HepG2 (cell line): ENCODE measurements at regions not wholly inside any gene's neighbourhood (a gene's known extent, or its start where the extent isn't known, plus 50 kb on each side); places are given as distances from the start of the nearest gene placed in this dataset.

ENCODE experiments used
- ARHGAP35 ChIP-seq: sonication (generic); formaldehyde crosslinking; IDR thresholded peaks from 2 replicates; pipeline ENCODE4 v1.9.0; 2022; ENCODE audit warnings: mild to moderate bottlenecking, inconsistent platforms, moderate library complexity, missing genetic modification reagents, borderline replicate concordance
- CHD2 ChIP-seq: IDR thresholded peaks from 2 replicates; pipeline ENCODE4 v1.6.1; 2011; ENCODE audit warnings: low read depth, low read length, improper control_type of control experiment
- DPF2 ChIP-seq: sonication (generic); formaldehyde crosslinking; IDR thresholded peaks from 2 replicates; pipeline ENCODE4 v1.4.0; 2020; ENCODE audit warnings: mild to moderate bottlenecking, low read depth, missing genetic modification reagents, borderline replicate concordance
- HIC2 ChIP-seq: sonication (generic); formaldehyde crosslinking; IDR thresholded peaks from 2 replicates; pipeline ENCODE4 v1.9.0; 2022; ENCODE audit warnings: low read depth, missing genetic modification reagents
- HNF1B ChIP-seq: sonication (generic); formaldehyde crosslinking; IDR thresholded peaks from 2 replicates; pipeline ENCODE4 v1.5.1; 2020; ENCODE audit warnings: mild to moderate bottlenecking, moderate library complexity, missing genetic modification reagents
- HNF4A ChIP-seq: sonication (generic); formaldehyde crosslinking; IDR thresholded peaks from 2 replicates; pipeline ENCODE4 v1.4.0; 2020; ENCODE audit warnings: missing genetic modification reagents
- IRF2 ChIP-seq: IDR thresholded peaks from 2 replicates; pipeline ENCODE4 v1.6.1; 2018; ENCODE audit warnings: missing genetic modification reagents, missing compliant biosample characterization
- JUND ChIP-seq: sonication (generic); formaldehyde crosslinking; IDR thresholded peaks from 2 replicates; pipeline ENCODE4 v1.8.0; 2022; ENCODE audit warnings: mild to moderate bottlenecking, missing genetic modification reagents
- KAT7 ChIP-seq: IDR thresholded peaks from 2 replicates; pipeline ENCODE4 v1.6.1; 2018; ENCODE audit warnings: borderline replicate concordance, missing compliant biosample characterization
- KDM1A ChIP-seq: IDR thresholded peaks from 2 replicates; pipeline ENCODE4 v1.6.1; 2016; ENCODE audit warnings: missing compliant biosample characterization
- PTBP1 ChIP-seq: fragments of 200-400 bp; formaldehyde crosslinking; IDR thresholded peaks from 2 replicates; pipeline ENCODE4 v1.6.1; 2018; ENCODE audit warnings: low read length, low read depth; ENCODE audit not compliant: poor library complexity, severe bottlenecking
- RXRB ChIP-seq: IDR thresholded peaks from 2 replicates; pipeline ENCODE4 v1.6.1; 2016; ENCODE audit warnings: borderline replicate concordance, missing genetic modification reagents, missing compliant biosample characterization
- SPEN ChIP-seq: sonication (generic); formaldehyde crosslinking; IDR thresholded peaks from 2 replicates; pipeline ENCODE4 v1.5.1; 2020; ENCODE audit warnings: low read depth, mild to moderate bottlenecking, missing genetic modification reagents
- STAT5B ChIP-seq: sonication (generic); formaldehyde crosslinking; IDR thresholded peaks from 2 replicates; pipeline ENCODE4 v1.4.0; 2020; ENCODE audit warnings: missing genetic modification reagents
- TEAD3 ChIP-seq: optimal IDR thresholded peaks from 2 replicates; pipeline ENCODE3; 2016; ENCODE audit warnings: borderline replicate concordance
- TFDP2 ChIP-seq: sonication (generic); formaldehyde crosslinking; IDR thresholded peaks from 2 replicates; pipeline ENCODE4 v1.4.0; 2020; ENCODE audit warnings: missing genetic modification reagents
- TGIF2 ChIP-seq: IDR thresholded peaks from 2 replicates; pipeline ENCODE4 v1.6.1; 2016; ENCODE audit warnings: control low read depth, missing compliant biosample characterization
- WIZ ChIP-seq: sonication (generic); formaldehyde crosslinking; IDR thresholded peaks from 2 replicates; pipeline ENCODE4 v1.5.1; 2020; ENCODE audit warnings: mild to moderate bottlenecking, missing genetic modification reagents
- ZBTB1 ChIP-seq: sonication (generic); formaldehyde crosslinking; IDR thresholded peaks from 2 replicates; pipeline ENCODE4 v1.4.0; 2020; ENCODE audit warnings: missing genetic modification reagents, borderline replicate concordance
- ZFP36 ChIP-seq: fragments of 150-350 bp; IDR thresholded peaks from 2 replicates; pipeline ENCODE4 v1.6.1; 2018; ENCODE audit warnings: borderline replicate concordance, low read length, low read depth; ENCODE audit not compliant: partially characterized antibody
- ZNF235 ChIP-seq: sonication (generic); formaldehyde crosslinking; IDR thresholded peaks from 2 replicates; pipeline ENCODE4 v1.8.1; 2023; ENCODE audit warnings: mild to moderate bottlenecking, missing genetic modification reagents, borderline replicate concordance
- ZNF263 ChIP-seq: sonication (generic); formaldehyde crosslinking; IDR thresholded peaks from 2 replicates; pipeline ENCODE4 v1.4.0; 2020; ENCODE audit warnings: missing genetic modification reagents
- ZNF331 ChIP-seq: sonication (generic); formaldehyde crosslinking; IDR thresholded peaks from 2 replicates; pipeline ENCODE4 v1.4.0; 2020; ENCODE audit warnings: missing genetic modification reagents
- ZNF569 ChIP-seq: sonication (generic); formaldehyde crosslinking; IDR thresholded peaks from 2 replicates; pipeline ENCODE4 v1.5.0; 2020; ENCODE audit warnings: mild to moderate bottlenecking, missing genetic modification reagents, moderate library complexity, borderline replicate concordance
- ZNF576 ChIP-seq: sonication (generic); formaldehyde crosslinking; IDR thresholded peaks from 2 replicates; pipeline ENCODE4 v1.4.0; 2020; ENCODE audit warnings: mild to moderate bottlenecking, missing genetic modification reagents
- ZNF720 ChIP-seq: sonication (generic); formaldehyde crosslinking; IDR thresholded peaks from 2 replicates; pipeline ENCODE4 v1.4.0; 2020; ENCODE audit warnings: missing genetic modification reagents
- ZNF724P ChIP-seq: sonication (generic); formaldehyde crosslinking; IDR thresholded peaks from 2 replicates; pipeline ENCODE4 v1.8.0; 2022; ENCODE audit warnings: missing genetic modification reagents, borderline replicate concordance
- ZNF768 ChIP-seq: sonication (generic); formaldehyde crosslinking; IDR thresholded peaks from 2 replicates; pipeline ENCODE4 v1.4.0; 2020; ENCODE audit warnings: missing genetic modification reagents
- ZNF839 ChIP-seq: sonication (generic); formaldehyde crosslinking; IDR thresholded peaks from 2 replicates; pipeline ENCODE4 v1.4.0; 2020; ENCODE audit warnings: missing genetic modification reagents, mild to moderate bottlenecking, borderline replicate concordance

GRCh38 chr20:50372770-50373088 is 137.5 kb upstream of the PTPN1 start (continued):
- TF ChIP-seq HIC2 (peak; percentile 74; the same call in 1 of the 2 replicates), TEAD3 (CRISPR knock-in tag) (peak; percentile 93), JUND (peak; percentile 91), KDM1A (peak; percentile 54; the same call in 1 of the 2 replicates), ZFP36 (no peak), HNF4A (CRISPR knock-in tag) (0 out of 2 replicates have a peak, but pooled peaks have one; percentile 24), DPF2 (CRISPR knock-in tag) (peak; percentile 62; the same call in 1 of the 2 replicates), WIZ (no peak), ZNF720 (CRISPR knock-in tag) (no peak), IRF2 (CRISPR knock-in tag) (peak; percentile 59), ZNF839 (no peak), STAT5B (CRISPR knock-in tag) (no peak), CHD2 (peak; percentile 5; the same call in 1 of the 2 replicates), ZNF724P (CRISPR knock-in tag) (no peak), ZNF263 (CRISPR knock-in tag) (no peak), ZNF331 (CRISPR knock-in tag) (no peak), ZNF235 (CRISPR knock-in tag) (peak; percentile 47; the same call in 1 of the 2 replicates), RXRB (CRISPR knock-in tag) (peak; percentile 44; the same call in 1 of the 2 replicates), ZNF576 (CRISPR knock-in tag) (no peak), ZNF569 (CRISPR knock-in tag) (no peak), ARHGAP35 (no peak), ZBTB1 (CRISPR knock-in tag) (no peak), PTBP1 (no peak), KAT7 (CRISPR knock-in tag) (no peak), HNF1B (CRISPR knock-in tag) (no peak), ZNF768 (CRISPR knock-in tag) (peak; percentile 32; the same call in 1 of the 2 replicates), TGIF2 (CRISPR knock-in tag) (no peak), SPEN (CRISPR knock-in tag) (no peak), TFDP2 (no peak)
